ENCODE measurements at regions not wholly inside any gene's neighbourhood (a gene's known extent, or its start where the extent isn't known, plus 50 kb on each side); places are given as distances from the start of the nearest gene placed in this dataset.

- DNase-seq (ENCODE audit: low read depth) = no peak
These were observed 137.4 kb upstream of the AKR1E2 start for GRCh38 chr10:4688601-4689000.

- DNase-seq (ENCODE audit: low read depth) = no peak
These were observed 137.8 kb upstream of the AKR1E2 start for GRCh38 chr10:4688168-4688567.

GRCh38 chr10:4687397-4687796 lies 138.6 kb upstream of the AKR1E2 start:
- no peak for DNase-seq (ENCODE audit: low read depth)

GRCh38 chr10:4686644-4686996 lies 139.4 kb upstream of the AKR1E2 start:
- DNase-seq (ENCODE audit: low read depth) = peak; percentile 6

- DNase-seq (ENCODE audit: low read depth) = no peak
These were observed 139.9 kb upstream of the AKR1E2 start for GRCh38 chr10:4685904-4686643.

GRCh38 chr10:4685491-4685890 lies 140.5 kb upstream of the AKR1E2 start:
- no peak for DNase-seq (ENCODE audit: low read depth)

GRCh38 chr10:4684434-4684833 lies 141.6 kb upstream of the AKR1E2 start:
- no peak for DNase-seq (ENCODE audit: low read depth)

- DNase-seq (ENCODE audit: low read depth) = no peak
These were observed 142.2 kb upstream of the AKR1E2 start for GRCh38 chr10:4683838-4684237.

- no peak for DNase-seq (ENCODE audit: low read depth)
These were observed 142.9 kb upstream of the AKR1E2 start for GRCh38 chr10:4683137-4683536.

- DNase-seq (ENCODE audit: low read depth) = no peak
These were observed 146.9 kb upstream of the AKR1E2 start for GRCh38 chr10:4678951-4679671.

- DNase-seq (ENCODE audit: low read depth) = no peak
These were observed 147.7 kb upstream of the AKR1E2 start for GRCh38 chr10:4678023-4678950.

GRCh38 chr10:4677296-4678021 lies 148.5 kb upstream of the AKR1E2 start:
- DNase-seq (ENCODE audit: low read depth) = no peak

- no peak for DNase-seq (ENCODE audit: low read depth)
These were observed 149.4 kb upstream of the AKR1E2 start for GRCh38 chr10:4676566-4676965.

- DNase-seq (ENCODE audit: low read depth) = no peak
These were observed 150.2 kb upstream of the AKR1E2 start for GRCh38 chr10:4675808-4676207.

GRCh38 chr10:4673279-4674040 lies 152.5 kb upstream of the AKR1E2 start:
- DNase-seq (ENCODE audit: low read depth) = no peak

- DNase-seq (ENCODE audit: low read depth) = no peak
These were observed 153.8 kb upstream of the AKR1E2 start for GRCh38 chr10:4672201-4672600.

GRCh38 chr10:4671451-4672145 lies 154.4 kb upstream of the AKR1E2 start:
- no peak for DNase-seq (ENCODE audit: low read depth)

GRCh38 chr10:4670737-4671136 lies 155.3 kb upstream of the AKR1E2 start:
- DNase-seq (ENCODE audit: low read depth) = no peak

- no peak for DNase-seq (ENCODE audit: low read depth)
These were observed 156.4 kb upstream of the AKR1E2 start for GRCh38 chr10:4669585-4669984.

GRCh38 chr10:4663162-4663992 lies 162.6 kb upstream of the AKR1E2 start:
- DNase-seq (ENCODE audit: low read depth) = no peak

Data from activated T-cell treated with anti-CD3 and anti-CD28 coated beads for 48 hours (primary cell).